HG03460 (cell line): ENCODE measurements at regions not wholly inside any gene's neighbourhood (a gene's known extent, or its start where the extent isn't known, plus 50 kb on each side); places are given as distances from the start of the nearest gene placed in this dataset.

ENCODE experiments used
- ATAC-seq: cut with Tn5 transposase; IDR thresholded peaks from one replicate; pipeline ENCODE4 v1.9.1; 2021; ENCODE audit not compliant: unreplicated experiment

- ATAC-seq, result no peak
Measured at GRCh38 chr9:129386812-129387177, 208.7 kb upstream of the IER5L start.

DNA sequence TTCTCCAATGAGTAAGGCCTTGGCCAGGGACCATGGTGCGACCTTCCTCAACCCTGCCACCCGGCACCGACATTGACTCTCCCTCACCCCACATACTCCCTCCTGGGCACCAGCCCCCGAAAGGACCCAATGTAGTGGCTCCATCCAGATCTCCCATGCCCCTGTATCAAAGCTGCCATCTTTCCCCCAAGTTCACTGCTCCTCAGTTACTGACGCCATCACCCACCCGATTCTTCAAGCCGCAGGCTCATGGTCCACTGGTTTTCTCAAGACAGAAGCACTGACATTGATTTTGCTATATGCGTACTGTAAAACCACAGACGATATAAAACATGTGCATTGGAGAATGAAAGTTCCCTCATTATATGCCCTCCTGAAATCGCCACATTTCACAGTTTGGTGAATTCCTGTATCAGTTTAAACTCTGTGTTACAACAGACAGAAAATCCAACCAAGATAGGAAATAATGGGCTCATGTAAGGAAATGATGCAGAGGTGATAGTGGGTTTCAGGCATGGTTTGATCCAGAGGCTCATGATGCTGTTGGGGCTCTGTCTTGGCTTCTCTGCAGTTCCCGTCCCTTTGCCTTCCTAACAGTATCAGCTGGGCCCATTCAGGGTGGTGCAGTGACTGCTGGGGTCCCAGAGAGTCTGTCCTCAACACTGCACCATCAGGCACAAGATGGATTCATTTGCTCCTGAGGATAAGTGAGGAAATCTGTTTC lies 207.3 kb upstream of the IER5L start:
- no peak for ATAC-seq

DNA sequence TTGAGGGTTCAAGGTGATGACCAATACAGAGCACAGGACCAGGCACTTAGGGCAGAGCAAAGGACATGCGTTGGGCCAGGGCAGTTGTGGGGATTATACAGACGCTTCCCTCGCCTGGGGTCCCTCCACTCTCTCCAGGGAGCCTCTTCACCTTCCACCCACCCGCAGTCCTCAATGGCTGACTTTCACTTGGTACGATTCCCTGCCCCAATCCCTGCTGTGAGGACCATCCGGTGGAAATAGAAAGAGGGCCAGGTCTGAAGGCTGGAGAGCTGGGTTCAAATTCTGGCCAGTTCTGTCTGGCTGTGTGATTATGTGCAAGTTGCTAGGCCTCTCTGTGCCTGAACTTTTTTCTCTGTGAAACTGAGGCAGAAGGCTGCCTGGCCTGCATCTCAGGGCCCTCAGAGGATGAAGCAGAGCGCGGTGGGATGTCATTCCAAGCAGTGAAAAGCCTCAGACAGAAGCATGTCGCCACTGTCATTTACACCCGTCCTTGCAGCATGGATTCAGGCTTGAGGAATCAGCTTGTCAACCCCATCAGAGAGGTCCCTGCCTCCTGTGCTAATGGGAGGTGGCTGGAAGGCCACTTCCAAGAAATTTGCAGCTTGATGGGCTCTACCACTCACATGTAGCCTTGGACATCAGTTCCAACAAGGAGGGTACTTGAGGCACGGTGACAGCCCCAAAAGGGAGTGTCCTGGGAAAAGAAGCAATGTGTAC lies 206.6 kb upstream of the IER5L start:
- no peak for ATAC-seq

- ATAC-seq, result no peak
Measured at GRCh38 chr9:129383561-129384490, 205.8 kb upstream of the IER5L start.

GRCh38 chr9:129383019-129383560 lies 205.0 kb upstream of the IER5L start:
- ATAC-seq, result no peak

DNA sequence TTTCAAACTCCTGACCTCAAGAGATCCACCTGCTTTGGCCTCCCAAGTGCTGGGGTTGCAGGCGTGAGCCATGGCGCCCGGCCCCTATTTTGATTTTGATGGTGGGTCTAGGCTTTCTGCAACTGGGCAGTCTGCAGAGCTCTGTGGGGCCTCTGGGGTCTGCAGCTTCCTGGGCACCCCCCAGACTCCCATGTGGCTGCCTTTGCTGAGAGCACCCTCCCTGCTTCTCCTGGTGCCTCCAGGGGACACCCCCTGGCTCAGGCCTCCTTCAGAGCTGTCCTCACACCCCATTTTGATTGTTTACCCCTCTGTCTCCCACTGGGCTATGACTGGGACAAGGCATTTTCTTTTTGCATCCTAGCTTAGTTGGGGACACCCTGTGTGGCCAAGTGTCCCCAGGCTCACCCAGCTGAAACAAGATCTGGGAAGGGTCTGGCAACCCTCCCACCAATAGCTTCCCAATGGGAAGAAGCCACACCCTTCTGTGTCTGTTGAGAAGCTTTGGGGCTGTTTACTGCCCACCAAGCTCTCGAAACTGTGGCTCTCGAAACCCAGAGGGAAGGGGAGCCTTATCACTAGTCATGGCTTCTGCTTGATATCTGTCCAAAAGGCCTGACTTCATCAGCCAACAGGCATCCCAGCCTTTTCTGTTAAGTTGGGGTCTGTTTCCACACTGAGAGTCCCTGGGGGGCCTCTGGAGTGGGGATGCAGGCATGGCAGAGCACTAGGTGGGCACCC lies 204.4 kb upstream of the IER5L start:
- no peak for ATAC-seq

DNA sequence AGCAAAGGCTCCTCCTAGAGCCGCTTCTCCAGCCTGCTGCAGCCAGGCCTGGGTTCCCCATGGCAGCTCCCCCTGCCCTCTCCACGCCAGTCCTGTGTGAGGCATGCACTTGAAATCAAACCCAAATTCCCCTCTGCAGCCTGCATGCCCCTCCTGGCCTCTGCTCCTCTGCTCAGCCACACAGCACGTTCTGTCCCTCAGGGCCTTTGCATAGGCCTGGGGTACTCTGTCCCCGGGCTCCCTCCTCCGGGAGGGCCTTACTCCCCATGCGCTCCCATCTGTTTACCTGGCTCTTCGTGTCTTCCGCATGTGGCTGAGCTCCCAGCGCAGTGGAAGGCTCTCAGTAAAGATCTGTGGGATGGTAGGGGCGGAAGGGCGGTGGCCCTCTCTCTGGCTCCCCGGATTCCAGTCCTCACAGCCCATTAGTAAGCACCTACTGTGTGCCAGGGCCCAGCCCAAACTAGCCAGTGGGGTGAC lies 203.5 kb upstream of the IER5L start:
- ATAC-seq, result no peak

- no peak for ATAC-seq
Measured at GRCh38 chr9:129380961-129381401, 202.9 kb upstream of the IER5L start.

GRCh38 chr9:129379886-129380285 lies 201.8 kb upstream of the IER5L start:
- ATAC-seq, result no peak

DNA sequence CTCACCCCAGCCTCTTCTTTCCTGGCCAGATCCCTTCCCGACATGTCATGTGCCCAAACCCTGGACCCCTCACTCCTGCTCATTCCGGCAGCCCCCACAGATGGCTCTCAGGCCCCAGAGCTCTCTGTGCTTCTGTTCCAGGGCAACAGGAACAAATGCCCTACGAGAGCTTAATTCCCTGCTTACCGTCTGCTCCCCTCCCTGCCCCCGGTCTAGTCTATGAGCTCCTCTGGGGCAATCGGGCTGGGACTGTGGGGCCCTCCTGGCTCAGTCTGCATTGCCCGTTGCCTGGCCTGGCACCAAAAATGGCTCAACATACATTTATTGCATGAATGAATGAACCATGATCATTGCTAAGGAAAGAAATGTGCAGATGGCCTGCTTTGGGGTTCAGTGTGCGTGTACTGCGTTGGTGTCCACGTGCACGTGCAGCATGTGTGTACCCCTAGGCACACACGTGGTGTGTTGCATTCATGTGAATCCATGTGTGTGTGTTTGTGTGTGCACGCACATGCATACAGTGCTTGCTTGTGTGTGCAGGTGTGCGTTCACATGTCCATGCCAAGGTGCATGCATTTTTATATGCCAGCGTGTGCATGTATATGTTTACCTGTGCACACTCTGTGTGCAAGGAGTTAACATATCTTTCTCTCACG lies 201.2 kb upstream of the IER5L start:
- no peak for ATAC-seq

DNA sequence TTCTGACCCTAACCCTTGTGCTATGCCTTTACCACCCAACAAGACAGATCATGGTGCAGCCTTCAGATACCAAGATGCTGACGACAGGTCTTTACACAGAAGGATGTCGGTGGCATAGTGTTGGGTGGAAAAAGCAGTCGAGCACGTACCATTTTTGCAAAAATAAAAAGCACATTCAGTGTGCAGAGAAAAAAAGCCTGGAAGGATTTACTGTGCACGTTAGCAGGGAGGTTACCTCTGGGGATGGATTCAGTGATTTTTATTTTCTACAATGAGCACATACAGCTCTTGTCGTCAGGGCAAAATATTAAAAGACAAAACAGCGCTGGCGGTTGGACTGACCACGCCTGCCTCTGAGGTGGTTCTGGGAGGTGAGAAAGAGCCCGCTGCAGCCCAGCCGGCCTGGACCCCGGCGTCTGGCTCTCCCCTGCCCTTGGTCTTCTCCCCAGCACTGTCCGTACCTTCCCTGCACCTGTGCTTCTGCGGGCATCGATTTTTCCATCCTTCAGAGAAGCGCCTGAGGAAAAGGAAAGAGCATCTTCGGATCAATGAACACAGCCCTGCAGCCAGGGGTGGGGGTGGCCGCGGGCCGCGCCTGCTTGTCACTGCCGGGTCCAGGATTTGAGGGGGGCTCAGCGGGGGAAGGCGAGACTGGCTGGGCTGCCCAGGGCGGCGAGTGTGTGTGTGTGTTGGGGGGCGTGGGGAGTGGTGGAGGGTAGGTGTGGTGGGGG lies 200.0 kb upstream of the IER5L start:
- ATAC-seq, result no peak

- no peak for ATAC-seq
Measured at GRCh38 chr9:129377181-129377580, 199.1 kb upstream of the IER5L start.

DNA sequence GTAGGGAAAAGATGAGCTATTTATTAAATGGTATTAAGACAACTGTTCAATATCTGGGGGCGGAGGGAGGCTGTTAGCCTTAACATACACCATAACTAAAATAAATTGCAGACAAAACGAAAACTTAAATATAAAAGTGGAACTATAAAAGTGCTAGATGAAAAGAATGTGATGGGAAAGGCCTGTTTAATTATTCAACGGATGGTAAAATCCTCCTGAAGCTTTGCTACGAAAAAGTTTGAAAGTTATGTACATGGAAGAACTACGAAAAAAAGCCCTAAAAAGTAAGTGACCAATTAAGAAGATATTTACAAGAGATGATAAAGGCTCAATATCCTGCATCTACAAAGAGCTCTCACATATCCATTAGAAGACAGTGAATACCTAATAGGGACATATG lies 197.8 kb upstream of the IER5L start:
- ATAC-seq, result no peak

- ATAC-seq, result no peak
Measured at GRCh38 chr9:129374651-129375050, 196.6 kb upstream of the IER5L start.

DNA sequence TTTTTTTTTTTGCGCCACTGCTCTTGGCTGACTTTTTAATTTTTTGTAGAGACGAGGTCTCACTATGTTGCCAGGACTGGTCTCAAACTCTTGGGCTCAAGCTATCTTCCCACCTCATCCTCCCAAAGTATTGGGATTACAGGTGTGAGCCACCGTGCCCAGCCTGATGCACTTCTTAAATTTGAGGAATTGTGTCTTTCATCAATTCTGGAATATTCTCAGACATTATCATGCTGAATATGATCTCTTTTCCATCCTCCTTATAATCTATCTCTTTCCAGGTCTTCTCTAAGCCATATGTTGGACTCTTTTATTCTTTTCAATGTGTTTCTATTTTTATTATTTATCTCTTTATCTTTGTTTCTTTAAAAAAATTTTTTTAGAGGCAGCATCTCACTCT lies 196.2 kb upstream of the IER5L start:
- ATAC-seq, result no peak

DNA sequence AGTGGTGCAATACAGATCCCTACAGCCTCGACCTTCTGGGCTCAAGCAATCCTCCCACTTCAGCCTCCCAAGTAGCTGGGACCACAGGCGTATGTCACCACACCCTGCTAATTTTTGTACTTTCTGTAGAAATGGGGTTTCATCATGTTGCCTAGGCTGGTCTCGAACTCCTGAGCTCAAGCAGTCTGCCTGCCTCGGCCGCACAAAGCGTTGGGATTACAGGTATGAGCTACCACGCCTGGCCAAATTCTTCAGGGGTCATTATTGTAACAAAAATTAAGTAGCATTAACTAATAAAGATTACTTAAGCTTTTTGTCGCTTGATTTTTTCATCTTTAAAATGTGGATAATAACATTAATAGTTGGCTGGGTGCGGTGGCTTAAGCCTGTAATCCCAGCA lies 195.3 kb upstream of the IER5L start:
- ATAC-seq, result no peak

GRCh38 chr9:129370770-129371169 lies 192.7 kb upstream of the IER5L start:
- no peak for ATAC-seq

DNA sequence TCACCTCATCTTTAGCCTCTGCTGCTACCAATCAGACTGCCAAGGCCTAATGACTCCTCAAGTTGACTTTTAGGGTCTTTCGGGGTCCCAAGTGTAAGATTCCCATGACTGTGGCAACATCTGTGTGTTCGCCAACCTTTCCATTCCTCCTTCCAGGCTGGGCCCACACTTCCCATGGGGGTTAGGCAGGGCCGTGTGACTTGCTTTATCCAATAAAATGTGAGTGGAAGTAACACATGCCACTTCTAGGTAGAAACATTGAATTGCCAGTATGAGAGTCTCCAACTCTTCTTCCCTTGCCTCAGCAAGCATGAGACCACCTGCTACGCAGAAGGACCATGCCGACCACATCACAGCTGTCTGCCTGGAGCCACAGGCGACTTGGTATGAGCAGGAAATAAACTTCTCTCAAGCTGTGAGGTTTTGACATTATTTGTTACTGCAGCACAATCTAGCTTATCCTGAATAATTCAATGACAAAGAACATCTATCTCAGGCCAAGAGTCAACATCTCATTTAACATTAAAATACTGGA lies 190.4 kb upstream of the IER5L start:
- no peak for ATAC-seq

GRCh38 chr9:129367287-129367686 lies 189.2 kb upstream of the IER5L start:
- no peak for ATAC-seq
